Activated naive CD4-positive, alpha-beta T cell treated with anti-CD3 and anti-CD28 coated beads, Interleukin-2, amount 10 ng/mL, durations not matched to agents 7 days and 5 days (primary cell): ENCODE measurements at regions not wholly inside any gene's neighbourhood (a gene's known extent, or its start where the extent isn't known, plus 50 kb on each side); places are given as distances from the start of the nearest gene placed in this dataset.

ENCODE experiments used
- CTCF ChIA-PET: fragments of 350-600 bp; sonication (Branson Sonifier 250); formaldehyde crosslinking; loops from one replicate; lab custom pipeline; 2021; ENCODE audit warnings: antibody characterized with exemption; lab: Charles Lee
- DNase-seq: peaks from one replicate; pipeline ENCODE4 v3.0.0-alpha.2; 2020
- H3K27ac Mint-ChIP-seq: one replicate; pipeline ENCODE4 v1.8.0; 2021; ENCODE audit warnings: mild to moderate bottlenecking, moderate library complexity, mixed read lengths
- H3K27me3 Mint-ChIP-seq: one replicate; pipeline ENCODE4 v1.8.0; 2021; ENCODE audit warnings: mild to moderate bottlenecking, mixed read lengths
- H3K36me3 Mint-ChIP-seq: one replicate; pipeline ENCODE4 v1.8.0; 2021; ENCODE audit warnings: mixed read lengths
- H3K4me1 Mint-ChIP-seq: one replicate; pipeline ENCODE4 v1.8.0; 2021; ENCODE audit warnings: mixed read lengths
- H3K4me3 Mint-ChIP-seq: one replicate; pipeline ENCODE4 v1.8.0; 2021; ENCODE audit warnings: mild to moderate bottlenecking, moderate library complexity, mixed read lengths
- H3K9me3 Mint-ChIP-seq: one replicate; pipeline ENCODE4 v1.8.0; 2021; ENCODE audit warnings: mixed read lengths

DNA sequence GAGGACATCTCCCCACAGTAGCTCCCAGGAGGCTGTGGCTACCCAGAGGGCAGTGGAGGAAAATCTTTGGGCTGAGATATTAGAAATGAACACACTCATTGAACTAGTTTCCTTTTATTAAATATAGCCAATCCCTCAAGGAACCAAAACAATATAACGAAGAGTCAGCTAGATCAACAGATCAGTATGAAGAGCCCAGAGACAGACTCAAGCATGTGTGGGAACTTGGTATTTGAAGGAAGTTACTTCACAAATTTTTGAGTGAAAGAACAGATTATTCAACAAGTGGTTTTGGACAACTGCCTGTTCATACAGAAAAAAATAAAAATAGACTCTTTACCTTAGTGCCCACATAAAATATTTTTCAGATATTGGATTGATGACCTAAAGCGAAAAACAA, 183.6 kb upstream of the PMFBP1 start:
- Mint-ChIP-seq H3K27me3 (no peaks in the 10 kb centered on the region), H3K9me3 (no peaks in the 10 kb centered on the region), H3K4me1 (no peaks in the 10 kb centered on the region), H3K4me3 (no peak overlapping the region), H3K27ac (no peak overlapping the region), H3K36me3 (no peaks in the 10 kb centered on the region)
- DNase-seq: no peak
- CTCF ChIA-PET: interaction anchor here (0.5 kb wide), 1 partner anchor 84 kb away, joined by 3 read pairs; no protein-coding TSS in a partner anchor

DNA sequence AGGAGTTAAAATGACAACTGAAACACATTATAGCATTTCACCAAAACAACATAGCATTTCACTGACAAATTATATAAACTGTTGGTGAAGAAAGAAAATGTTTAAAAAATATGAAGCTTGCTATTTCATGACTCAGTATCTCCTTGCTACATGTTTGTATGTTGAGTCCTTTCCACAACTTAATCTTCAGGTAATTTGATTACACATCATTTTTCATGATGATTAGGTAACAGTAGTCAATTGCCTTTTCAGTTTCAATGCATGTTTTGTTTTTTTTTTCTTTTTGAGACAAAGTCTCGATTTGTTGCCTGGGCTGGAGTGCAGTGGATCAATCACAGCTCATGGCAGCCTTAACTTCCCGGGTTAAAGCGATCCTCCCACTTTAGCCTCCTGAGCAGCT, 177.8 kb upstream of the PMFBP1 start:
- H3K27ac Mint-ChIP-seq: no peak overlapping the region
- no peaks in the 10 kb centered on the region for H3K4me1 Mint-ChIP-seq
- CTCF ChIA-PET: no interaction called here
- no peaks in the 10 kb centered on the region for H3K9me3 Mint-ChIP-seq
- H3K4me3 Mint-ChIP-seq: no peak overlapping the region
- no peak for DNase-seq
- no peaks in the 10 kb centered on the region for H3K36me3 Mint-ChIP-seq
- H3K27me3 Mint-ChIP-seq: no peaks in the 10 kb centered on the region

DNA sequence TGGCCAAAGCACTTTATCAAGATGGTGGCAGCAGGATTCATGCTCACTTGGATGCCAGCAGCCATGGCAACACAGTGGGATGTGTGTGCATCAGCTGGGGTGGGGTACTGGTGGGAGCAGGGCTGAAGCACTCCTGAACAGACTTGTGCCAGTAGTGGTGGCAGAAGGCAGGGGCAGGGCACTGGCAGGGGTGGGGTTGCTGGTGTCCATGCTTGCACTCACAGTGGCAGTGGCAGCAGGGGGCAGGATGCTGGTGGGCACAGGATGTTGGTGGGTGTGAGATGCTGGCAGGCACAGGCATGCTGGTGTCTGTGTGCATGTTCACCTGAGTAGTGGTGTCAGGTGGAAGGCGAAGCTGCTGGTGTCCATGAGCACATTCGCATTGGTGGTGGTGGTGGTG, 161.0 kb upstream of the PMFBP1 start:
- CTCF ChIA-PET: no interaction called here

DNA sequence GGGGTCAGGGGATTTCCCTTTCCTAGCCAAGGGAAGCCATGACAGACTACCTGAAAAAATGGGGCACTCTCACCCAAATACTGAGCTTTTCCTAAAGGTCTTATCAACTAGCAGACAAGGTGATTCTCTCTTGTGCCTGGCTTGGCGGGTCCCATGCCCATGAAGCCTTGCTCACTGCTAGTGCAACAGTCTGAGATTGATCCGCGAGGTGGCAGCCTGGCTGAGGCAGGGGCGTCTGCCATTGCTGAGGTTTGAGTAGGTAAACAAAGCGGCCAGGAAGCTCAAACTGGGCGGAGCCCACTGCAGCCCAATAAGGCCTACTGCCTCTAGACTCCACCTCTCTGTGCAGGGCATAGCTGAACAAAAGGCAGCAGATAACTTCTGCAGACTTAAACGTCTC, 152.6 kb upstream of the PMFBP1 start:
- no peak overlapping the region for H3K27ac Mint-ChIP-seq
- CTCF ChIA-PET: no interaction called here
- H3K9me3 Mint-ChIP-seq: peaks cover 10% of the 10 kb centered on the region
- no peaks in the 10 kb centered on the region for H3K27me3 Mint-ChIP-seq
- peaks cover 2% of the 10 kb centered on the region for H3K36me3 Mint-ChIP-seq
- no peaks in the 10 kb centered on the region for H3K4me1 Mint-ChIP-seq
- no peak for DNase-seq
- no peak overlapping the region for H3K4me3 Mint-ChIP-seq

More for the DNA sequence above, 161.0 kb upstream of the PMFBP1 start:
- Mint-ChIP-seq H3K9me3 (peaks cover 4% of the 10 kb centered on the region), H3K27ac (no peak overlapping the region), H3K36me3 (no peaks in the 10 kb centered on the region), H3K4me1 (no peaks in the 10 kb centered on the region), H3K27me3 (no peaks in the 10 kb centered on the region), H3K4me3 (no peak overlapping the region)
- DNase-seq: no peak

DNA sequence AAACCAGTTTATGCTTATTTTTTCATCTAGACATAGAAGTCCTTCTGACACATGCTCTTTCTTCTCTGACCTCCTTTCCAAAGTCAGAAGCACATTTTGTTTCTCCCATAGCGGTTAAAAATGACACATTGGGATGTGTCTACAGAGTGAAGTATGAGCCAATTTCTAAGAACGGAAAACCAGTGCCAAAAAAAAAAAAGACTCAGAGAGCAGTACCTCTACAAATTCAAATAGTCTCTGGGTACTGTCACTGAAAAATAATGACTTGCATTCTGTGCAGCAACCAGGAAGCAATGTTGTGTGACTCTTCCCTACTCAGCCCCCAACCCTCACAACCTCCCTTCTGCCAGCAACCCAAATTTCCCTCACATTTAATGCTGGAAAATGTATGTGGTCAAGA, 145.5 kb upstream of the PMFBP1 start:
- H3K4me3 Mint-ChIP-seq: no peak overlapping the region
- H3K4me1 Mint-ChIP-seq: no peaks in the 10 kb centered on the region
- no peak overlapping the region for H3K27ac Mint-ChIP-seq
- CTCF ChIA-PET: no interaction called here
- no peaks in the 10 kb centered on the region for H3K27me3 Mint-ChIP-seq
- peaks cover 17% of the 10 kb centered on the region for H3K9me3 Mint-ChIP-seq
- H3K36me3 Mint-ChIP-seq: peaks cover 2% of the 10 kb centered on the region
- DNase-seq: no peak

DNA sequence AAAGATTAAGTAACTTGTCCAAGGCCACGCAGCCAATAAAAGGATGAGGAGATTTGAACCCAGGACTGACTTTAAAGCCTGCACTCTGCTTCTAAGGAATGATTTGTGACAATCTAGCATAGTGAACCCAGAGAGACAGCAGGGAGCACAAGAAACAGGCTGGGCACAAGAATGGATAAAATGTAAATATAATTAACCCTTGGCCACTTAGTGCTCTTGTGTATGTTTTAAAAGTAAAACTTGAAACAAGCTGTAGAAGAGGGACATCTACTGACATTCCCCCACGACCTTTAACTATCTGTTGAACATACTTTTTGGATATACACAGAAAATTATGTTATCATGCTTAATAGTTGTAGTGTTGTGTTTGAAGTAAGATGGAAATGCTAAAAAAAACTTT, 141.9 kb upstream of the PMFBP1 start:
- DNase-seq: no peak
- CTCF ChIA-PET: no interaction called here
- Mint-ChIP-seq H3K27ac (no peak overlapping the region), H3K9me3 (peaks cover 3% of the 10 kb centered on the region), H3K36me3 (no peaks in the 10 kb centered on the region), H3K4me1 (no peaks in the 10 kb centered on the region), H3K27me3 (no peaks in the 10 kb centered on the region), H3K4me3 (no peak overlapping the region)

DNA sequence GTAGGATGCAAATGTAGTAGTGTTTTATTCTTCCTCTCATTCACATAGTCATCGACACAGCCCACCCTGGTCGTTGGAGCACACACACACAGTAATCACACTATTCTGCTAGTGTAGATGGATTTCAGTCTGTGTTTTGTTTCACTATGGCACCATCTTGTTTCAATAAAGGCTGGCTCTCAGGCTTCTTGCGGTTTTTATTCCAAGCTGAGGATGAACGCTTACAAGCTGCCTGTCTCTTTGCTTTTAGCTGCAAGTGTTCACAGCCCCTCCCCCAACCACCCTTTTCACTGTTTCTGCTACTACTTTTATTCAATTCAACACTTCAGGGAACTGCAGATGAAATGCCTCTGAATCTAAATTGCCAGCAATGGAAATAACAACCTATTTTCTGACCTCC, 140.9 kb upstream of the PMFBP1 start:
- no peak overlapping the region for H3K4me3 Mint-ChIP-seq
- no peak overlapping the region for H3K27ac Mint-ChIP-seq
- no peak for DNase-seq
- no peaks in the 10 kb centered on the region for H3K4me1 Mint-ChIP-seq
- no peaks in the 10 kb centered on the region for H3K9me3 Mint-ChIP-seq
- peaks cover 1% of the 10 kb centered on the region for H3K27me3 Mint-ChIP-seq
- CTCF ChIA-PET: no interaction called here
- H3K36me3 Mint-ChIP-seq: no peaks in the 10 kb centered on the region

DNA sequence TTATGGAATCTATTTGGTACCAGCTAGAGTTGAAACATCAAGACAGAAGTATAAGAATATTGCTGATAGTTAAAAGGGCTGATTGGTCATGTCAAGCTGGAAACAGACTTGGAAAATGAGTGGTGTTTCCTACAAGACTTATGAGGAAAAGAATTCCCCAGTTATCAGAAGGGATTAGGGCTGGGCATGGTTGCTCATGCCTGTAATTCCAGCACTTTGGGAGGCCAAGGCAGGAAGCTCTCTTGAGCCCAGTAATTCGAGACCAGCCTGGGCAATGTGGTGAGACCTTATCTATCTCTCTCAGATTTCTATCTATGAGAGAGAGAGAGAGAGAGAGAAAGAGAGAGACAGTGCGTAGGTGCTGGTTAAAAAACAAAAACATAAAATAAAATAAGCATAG, 139.5 kb upstream of the PMFBP1 start:
- H3K36me3 Mint-ChIP-seq: no peaks in the 10 kb centered on the region
- no peak for DNase-seq

DNA sequence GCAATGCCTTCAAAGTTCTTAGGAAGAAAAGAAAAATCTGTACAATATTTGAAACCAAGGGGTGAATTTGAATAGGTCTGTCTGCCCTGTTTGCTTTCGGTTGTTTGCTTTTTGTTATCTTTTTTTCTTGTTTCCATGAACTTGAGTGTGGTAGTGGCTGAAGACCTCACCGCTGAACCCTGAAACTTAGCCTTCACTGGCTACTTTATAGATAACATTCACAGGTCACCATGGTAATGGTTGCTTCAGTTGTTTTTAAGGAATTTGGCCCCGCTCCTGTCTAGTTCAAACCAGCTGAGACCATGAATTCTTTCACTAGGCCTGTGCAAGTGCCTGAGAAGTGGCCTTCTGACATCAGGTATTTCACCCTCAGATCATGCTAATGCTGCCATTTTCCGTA, 137.0 kb upstream of the PMFBP1 start:
- CTCF ChIA-PET: no interaction called here
- Mint-ChIP-seq H3K27ac (no peak overlapping the region), H3K4me3 (no peak overlapping the region), H3K36me3 (no peaks in the 10 kb centered on the region), H3K9me3 (no peaks in the 10 kb centered on the region), H3K27me3 (peaks cover 4% of the 10 kb centered on the region), H3K4me1 (no peaks in the 10 kb centered on the region)
- no peak for DNase-seq

More for the DNA sequence above, 139.5 kb upstream of the PMFBP1 start:
- Mint-ChIP-seq H3K27me3 (peaks cover 4% of the 10 kb centered on the region), H3K9me3 (no peaks in the 10 kb centered on the region), H3K4me3 (no peak overlapping the region), H3K4me1 (no peaks in the 10 kb centered on the region), H3K27ac (no peak overlapping the region)
- CTCF ChIA-PET: no interaction called here

DNA sequence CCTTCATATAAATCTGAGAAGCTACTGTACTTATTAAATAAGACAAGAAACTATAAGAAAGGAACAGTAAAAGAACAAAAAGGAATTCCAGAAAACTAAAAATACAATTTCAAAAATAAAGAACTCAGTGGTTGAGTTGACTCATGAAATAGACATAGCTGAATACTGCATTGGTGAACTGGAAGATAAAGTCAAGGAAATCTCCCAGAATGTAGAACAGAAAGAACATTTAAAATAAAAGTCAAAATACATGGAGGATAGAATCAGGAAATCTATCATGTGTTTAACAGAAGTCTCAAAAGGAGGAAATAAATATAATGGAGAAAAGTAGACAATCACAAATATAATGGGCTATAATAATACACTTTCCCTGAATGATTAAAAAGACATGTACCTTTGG, 136.4 kb upstream of the PMFBP1 start:
- Mint-ChIP-seq H3K27ac (no peak overlapping the region), H3K27me3 (peaks cover 4% of the 10 kb centered on the region), H3K36me3 (no peaks in the 10 kb centered on the region), H3K9me3 (no peaks in the 10 kb centered on the region), H3K4me3 (no peak overlapping the region), H3K4me1 (no peaks in the 10 kb centered on the region)
- no peak for DNase-seq
- CTCF ChIA-PET: no interaction called here

DNA sequence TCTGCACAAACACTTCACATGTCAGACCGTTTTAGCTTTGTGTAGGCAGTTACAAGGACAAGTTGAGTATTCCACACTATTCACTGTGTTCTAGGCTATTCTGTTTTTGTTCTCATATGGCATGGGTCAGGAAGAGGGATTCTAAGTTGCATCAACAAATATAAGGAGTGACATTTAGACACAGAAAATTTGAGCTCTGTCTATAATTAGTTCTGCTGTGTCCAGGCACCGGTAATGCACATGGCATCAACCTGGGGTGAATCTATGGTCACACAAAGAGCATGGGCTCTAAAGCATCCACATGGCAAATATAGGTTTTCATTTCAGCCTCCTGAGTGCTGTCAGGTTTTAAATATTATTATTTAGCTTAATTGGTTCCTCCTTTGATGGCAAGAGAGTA, 130.4 kb upstream of the PMFBP1 start:
- H3K4me1 Mint-ChIP-seq: no peaks in the 10 kb centered on the region
- no peak for DNase-seq
- CTCF ChIA-PET: no interaction called here
- no peaks in the 10 kb centered on the region for H3K9me3 Mint-ChIP-seq
- H3K4me3 Mint-ChIP-seq: no peak overlapping the region
- no peaks in the 10 kb centered on the region for H3K27me3 Mint-ChIP-seq
- no peaks in the 10 kb centered on the region for H3K36me3 Mint-ChIP-seq
- H3K27ac Mint-ChIP-seq: no peak overlapping the region

DNA sequence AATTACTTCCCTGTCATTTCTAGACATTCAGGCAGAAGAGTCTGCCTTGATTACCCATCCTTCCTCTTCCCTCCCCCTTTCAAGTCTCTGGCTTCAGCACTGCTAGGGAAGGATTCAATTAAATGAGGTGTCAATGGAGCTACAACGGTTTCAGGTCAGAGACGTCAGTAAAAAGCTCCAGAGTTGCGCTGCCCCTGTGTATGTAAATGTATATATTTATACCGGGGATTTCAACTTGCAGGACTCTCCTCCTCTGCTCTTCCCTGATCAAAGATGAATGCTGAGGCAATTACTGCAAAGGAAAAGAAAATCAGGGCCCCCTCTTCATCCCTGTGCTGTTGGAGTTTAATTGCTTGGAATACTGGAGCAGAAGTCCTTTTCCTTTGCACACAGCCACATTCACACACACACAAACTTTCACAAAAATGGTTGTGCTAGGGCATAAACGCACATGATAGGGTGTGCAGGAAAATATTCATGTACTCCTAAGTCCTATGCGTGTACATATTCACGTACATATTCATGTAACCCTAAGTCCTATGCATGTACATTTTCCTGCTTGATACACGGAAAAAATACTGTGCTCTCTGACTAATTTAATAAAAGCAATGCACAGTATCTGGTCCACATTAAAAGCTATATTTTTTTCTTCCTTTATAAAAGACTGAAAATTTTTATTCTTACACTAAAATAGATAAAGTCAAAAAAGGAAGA, 129.7 kb upstream of the PMFBP1 start:
- no peak for DNase-seq
- no peaks in the 10 kb centered on the region for H3K36me3 Mint-ChIP-seq
- no peak overlapping the region for H3K4me3 Mint-ChIP-seq
- no peaks in the 10 kb centered on the region for H3K27me3 Mint-ChIP-seq
- H3K27ac Mint-ChIP-seq: no peak overlapping the region
- CTCF ChIA-PET: no interaction called here
- no peaks in the 10 kb centered on the region for H3K4me1 Mint-ChIP-seq
- H3K9me3 Mint-ChIP-seq: no peaks in the 10 kb centered on the region

DNA sequence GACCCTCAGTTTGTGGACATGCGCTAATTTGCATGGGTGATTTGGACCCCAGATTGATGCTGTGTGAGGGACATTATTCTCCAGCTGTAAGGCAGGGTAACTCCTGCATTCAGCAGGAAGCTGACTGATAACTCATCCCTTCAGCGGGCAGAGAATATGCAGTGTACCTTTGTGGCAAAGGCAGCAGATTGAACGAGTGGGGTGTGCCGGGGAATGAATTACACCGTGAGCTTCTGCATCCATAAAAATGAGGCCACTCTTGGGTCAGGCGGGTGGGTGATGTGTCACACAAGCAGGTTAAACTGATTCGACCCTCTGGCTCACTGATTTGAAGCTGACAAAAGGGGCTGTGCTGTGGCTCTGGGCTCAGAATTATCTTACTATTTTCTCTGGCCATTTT, 128.9 kb upstream of the PMFBP1 start:
- H3K4me1 Mint-ChIP-seq: no peaks in the 10 kb centered on the region
- no peaks in the 10 kb centered on the region for H3K36me3 Mint-ChIP-seq
- no peaks in the 10 kb centered on the region for H3K9me3 Mint-ChIP-seq
- H3K4me3 Mint-ChIP-seq: no peak overlapping the region
- no peak for DNase-seq
- no peak overlapping the region for H3K27ac Mint-ChIP-seq
- H3K27me3 Mint-ChIP-seq: no peaks in the 10 kb centered on the region
- CTCF ChIA-PET: no interaction called here

DNA sequence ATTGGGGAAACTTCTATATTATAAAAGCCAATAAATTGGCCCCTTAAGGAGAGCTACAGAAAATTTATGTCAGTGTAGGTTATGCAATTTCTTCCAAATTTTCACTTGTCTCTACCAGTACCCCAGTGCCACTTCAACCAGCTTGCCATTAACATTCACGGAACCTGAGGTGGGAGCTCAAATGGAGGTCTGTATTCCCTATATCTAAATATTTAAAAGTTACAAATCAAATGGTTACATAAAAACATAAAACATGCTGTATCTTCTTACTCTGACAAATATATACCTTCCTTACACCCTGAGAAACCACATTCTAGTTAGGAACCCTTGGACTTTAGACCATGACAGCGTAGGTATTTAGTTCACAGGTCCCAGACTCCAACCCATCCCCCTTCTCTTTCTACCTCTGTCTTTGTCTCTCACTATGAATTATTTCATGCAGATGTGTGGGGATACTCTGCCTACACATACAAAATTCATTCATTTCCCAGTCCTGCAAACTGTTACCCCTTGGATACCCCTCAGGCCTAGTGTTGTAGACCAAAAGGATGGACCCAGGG, 127.8 kb upstream of the PMFBP1 start:
- Mint-ChIP-seq H3K4me3 (no peak overlapping the region), H3K27me3 (no peaks in the 10 kb centered on the region), H3K27ac (no peak overlapping the region), H3K4me1 (no peaks in the 10 kb centered on the region), H3K36me3 (no peaks in the 10 kb centered on the region), H3K9me3 (no peaks in the 10 kb centered on the region)
- DNase-seq: no peak
- CTCF ChIA-PET: no interaction called here

DNA sequence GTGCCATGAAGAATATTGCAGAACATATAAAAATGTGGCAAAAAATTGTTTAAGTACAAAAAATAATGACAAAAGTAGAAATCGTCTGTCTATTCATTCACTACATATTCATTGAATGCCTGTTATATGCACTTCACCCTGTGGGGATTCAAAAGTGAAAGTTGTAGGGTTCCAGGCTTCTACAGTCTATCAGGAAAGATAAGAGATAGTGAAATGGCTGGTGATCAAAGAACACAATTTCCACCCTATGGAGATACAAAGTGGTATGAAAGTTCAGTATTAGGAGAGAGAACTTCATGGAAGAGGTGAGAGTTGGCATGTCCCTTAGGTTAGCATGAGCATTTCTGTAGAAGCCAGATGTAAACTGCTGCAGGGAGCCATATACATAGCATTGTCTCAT, 127.0 kb upstream of the PMFBP1 start:
- Mint-ChIP-seq H3K4me1 (no peaks in the 10 kb centered on the region), H3K27me3 (no peaks in the 10 kb centered on the region), H3K36me3 (no peaks in the 10 kb centered on the region), H3K27ac (no peak overlapping the region), H3K4me3 (no peak overlapping the region), H3K9me3 (no peaks in the 10 kb centered on the region)
- CTCF ChIA-PET: no interaction called here
- DNase-seq: no peak
